Sigmoid colon (tissue), 4 donors: ENCODE measurements at regions not wholly inside any gene's neighbourhood (a gene's known extent, or its start where the extent isn't known, plus 50 kb on each side); places are given as distances from the start of the nearest gene placed in this dataset.

ENCODE experiments used
- CTCF ChIP-seq, 4 experiments: fragments of 450-650 bp in 3 of 4; fragments of 200-600 bp in 1 of 4; IDR thresholded peaks; one replicate each; pipeline ENCODE4 v1.5.1; 2016 to 2019; ENCODE audit warnings: antibody characterized with exemption in 4 of 4, mild to moderate bottlenecking in 3 of 4, moderate library complexity in 2 of 4
- EP300 ChIP-seq, 4 donors: sonication (generic); formaldehyde crosslinking; IDR thresholded peaks; one replicate each; pipeline ENCODE4 v1.6.1; 2017; ENCODE audit warnings: antibody characterized with exemption in 4 of 4
- POLR2A ChIP-seq, 2 donors: fragments of 450-650 bp; IDR thresholded peaks; one replicate each; pipeline ENCODE4 v1.6.1; 2016; ENCODE audit warnings: antibody characterized with exemption in 2 of 2, mild to moderate bottlenecking in 2 of 2, moderate library complexity in 2 of 2
- POLR2AphosphoS5 ChIP-seq, 4 donors: sonication (generic); formaldehyde crosslinking; IDR thresholded peaks; one replicate each; pipeline ENCODE4 v1.6.1; 2017; ENCODE audit warnings: antibody characterized with exemption in 4 of 4

DNA sequence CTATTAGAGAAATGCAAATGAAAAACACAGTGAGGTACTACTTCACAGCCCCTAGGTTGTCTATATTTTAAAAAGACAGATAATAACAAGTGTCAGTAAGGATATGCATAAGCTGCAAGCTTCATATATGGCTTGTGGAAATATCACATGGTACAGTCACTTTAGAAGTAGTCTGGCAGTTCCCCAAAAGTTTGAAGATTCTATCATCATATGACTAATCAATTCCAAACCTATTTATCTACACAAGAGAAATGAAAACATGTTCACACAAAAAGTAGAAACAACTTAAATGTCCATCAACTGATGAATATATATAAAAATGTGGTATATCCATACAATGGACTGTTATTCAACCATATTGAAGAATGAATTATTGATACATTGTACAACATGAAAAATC is 185.8 kb upstream of the STK26 start:
- TF ChIP-seq CTCF (IDR thresholded peaks at IDR 0.05) (no peak), POLR2A (IDR thresholded peaks at IDR 0.05) (no peak), POLR2AphosphoS5 (IDR thresholded peaks at IDR 0.05) (no peak), EP300 (IDR thresholded peaks at IDR 0.05) (no peak)
